A673 (cell line): ENCODE measurements at regions not wholly inside any gene's neighbourhood (a gene's known extent, or its start where the extent isn't known, plus 50 kb on each side); places are given as distances from the start of the nearest gene placed in this dataset.
A peak's percentile ranks its signal among the peaks of the same experiment; 100 is the strongest.

Source experiments
- BruUV-seq: library from RNA; stranded (reverse); fragments of 400-500 nt; replicated peaks from 2 replicates; lab custom pipeline; 2021; lab: Mats Ljungman, UMichigan
- CTCF ChIA-PET: fragments of 300-600 bp; sonication (Branson Sonifier 250); formaldehyde crosslinking; loops from one replicate; lab custom pipeline; 2022; ENCODE audit warnings: antibody characterized with exemption; lab: Charles Lee
- POLR2A ChIA-PET: fragments of 300-600 bp; sonication (Branson Sonifier 250); formaldehyde crosslinking; loops from one replicate; lab custom pipeline; 2022; ENCODE audit warnings: antibody characterized with exemption; ENCODE audit not compliant: low non-redundant PET; lab: Charles Lee
- DNase-seq: peaks from one replicate; pipeline ENCODE4 v3.0.0-alpha.2; 2015; ENCODE audit warnings: low spot score
- H3K27ac ChIP-seq: fragments of 200-600 bp; sonication (generic); 2 replicates; pipeline ENCODE4 v1.5.1; 2016; ENCODE audit warnings: mixed run types, low read depth, mild to moderate bottlenecking, mixed read lengths, antibody characterized with exemption, low read length; ENCODE audit not compliant: poor library complexity, severe bottlenecking
- H3K27me3 ChIP-seq: fragments of 200-600 bp; sonication (generic); replicated peaks from 2 replicates; pipeline ENCODE4 v1.6.1; 2017; ENCODE audit warnings: mixed run types, low read depth, mild to moderate bottlenecking, mixed read lengths, antibody characterized with exemption, low read length; ENCODE audit not compliant: insufficient read depth, poor library complexity
- H3K36me3 ChIP-seq: fragments of 200-600 bp; sonication (generic); 2 replicates; pipeline ENCODE4 v1.6.1; 2016; ENCODE audit warnings: mixed run types, mild to moderate bottlenecking, mixed read lengths, antibody characterized with exemption, low read length; ENCODE audit not compliant: insufficient read depth, poor library complexity, severe bottlenecking
- H3K4me1 ChIP-seq: fragments of 200-600 bp; sonication (generic); 2 replicates; pipeline ENCODE4 v1.6.1; 2017; ENCODE audit warnings: mixed run types, mild to moderate bottlenecking, mixed read lengths, antibody characterized with exemption, low read length; ENCODE audit not compliant: insufficient read depth, poor library complexity, severe bottlenecking
- H3K4me3 ChIP-seq: fragments of 200-600 bp; sonication (generic); 2 replicates; pipeline ENCODE4 v1.5.1; 2016; ENCODE audit warnings: low read depth, mixed run types, mild to moderate bottlenecking, mixed read lengths, low read length; ENCODE audit not compliant: poor library complexity, severe bottlenecking
- H3K9me3 ChIP-seq: fragments of 200-600 bp; sonication (generic); 2 replicates; pipeline ENCODE4 v1.6.1; 2016; ENCODE audit warnings: mixed run types, low read depth, mild to moderate bottlenecking, mixed read lengths, antibody characterized with exemption, low read length; ENCODE audit not compliant: poor library complexity, severe bottlenecking
- CTCF ChIP-seq: fragments of 300-800, 200-600 bp; sonication (generic); conservative IDR thresholded peaks from 2 replicates; pipeline ENCODE4 v1.5.1; 2017; ENCODE audit warnings: low read depth, mild to moderate bottlenecking, antibody characterized with exemption, low read length, moderate library complexity, mixed read lengths
- EZH2 ChIP-seq: fragments of 200-600 bp; sonication (generic); IDR thresholded peaks from 2 replicates; pipeline ENCODE4 v1.6.1; 2017; ENCODE audit warnings: borderline replicate concordance, low read depth, mild to moderate bottlenecking, mixed read lengths, antibody characterized with exemption, low read length; ENCODE audit not compliant: poor library complexity, severe bottlenecking
- intact Hi-C: fragments of 100-400 bp; cut with micrococcal nuclease; formaldehyde crosslinking; loops from one replicate; pipeline ENCODE4 v1.10.0; 2022; ENCODE audit not compliant: unreplicated experiment

GRCh38 chr3:118001380-118001779, 1033.3 kb downstream of the IGSF11 start:
- CTCF ChIA-PET = no interaction called here
- POLR2A ChIA-PET = no interaction called here
- intact Hi-C loops = no loop called here
- Histone ChIP-seq H3K4me3 (no peak overlapping the region), H3K36me3 (no peaks in the 10 kb centered on the region), H3K27me3 (no peaks in the 10 kb centered on the region), H3K9me3 (no peaks in the 10 kb centered on the region), H3K27ac (no peak overlapping the region), H3K4me1 (no peaks in the 10 kb centered on the region)
- no peak for DNase-seq
- BruUV-seq = no TSS peak
- TF ChIP-seq EZH2 = no peak
- no peak for TF ChIP-seq CTCF

DNA sequence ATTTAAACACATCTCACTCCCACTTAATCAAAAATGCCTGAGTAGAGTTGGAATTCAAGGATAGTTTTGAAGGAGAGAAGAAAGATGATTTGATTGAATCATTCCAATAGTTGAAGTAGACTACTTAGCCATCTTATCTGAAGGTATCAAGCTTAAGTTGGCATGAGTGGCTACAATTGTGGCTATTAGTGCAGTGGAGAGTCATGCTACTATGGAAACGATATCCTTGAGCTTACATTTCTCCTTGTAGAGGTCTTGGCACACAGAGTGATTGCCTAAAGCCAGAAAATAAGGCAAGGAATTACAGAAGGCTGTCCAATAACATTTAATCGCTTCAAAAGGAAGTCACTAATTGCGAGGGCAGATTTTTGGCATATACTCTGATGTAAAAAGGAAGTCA, 1022.7 kb downstream of the IGSF11 start:
- peak; percentile 48 for DNase-seq
- no peaks in the 10 kb centered on the region for H3K9me3 ChIP-seq
- H3K27ac ChIP-seq = no peak overlapping the region
- TF ChIP-seq EZH2 (no peak), CTCF (no peak)
- no TSS peak for BruUV-seq
- no peak overlapping the region for H3K4me3 ChIP-seq
- H3K4me1 ChIP-seq = peaks cover 6% of the 10 kb centered on the region
- no peaks in the 10 kb centered on the region for H3K36me3 ChIP-seq
- no peaks in the 10 kb centered on the region for H3K27me3 ChIP-seq
- POLR2A ChIA-PET = no interaction called here
- intact Hi-C loops = no loop called here
- CTCF ChIA-PET = no interaction called here

DNA sequence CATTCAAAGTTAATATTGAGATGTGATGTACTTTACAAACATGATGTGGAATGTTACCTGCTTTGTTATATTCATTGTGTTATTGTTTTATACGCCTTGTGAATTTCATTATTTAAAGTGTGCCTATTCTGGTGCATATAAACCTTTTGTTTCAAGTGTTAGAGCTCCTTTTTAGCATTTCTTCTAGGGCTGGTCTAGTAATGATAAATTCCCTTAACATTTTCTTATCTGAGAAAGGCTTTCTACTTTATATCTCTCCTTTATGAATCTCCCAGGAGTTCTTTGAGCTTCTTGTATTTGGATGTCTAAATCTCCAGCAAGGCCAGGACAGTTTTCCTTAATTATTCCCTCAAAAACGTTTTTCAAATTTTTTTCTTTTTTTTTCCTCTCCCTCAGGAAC, 1005.6 kb downstream of the IGSF11 start:
- no peak overlapping the region for H3K27ac ChIP-seq
- ChIA-PET POLR2A (no interaction called here), CTCF (no interaction called here)
- H3K27me3 ChIP-seq = no peaks in the 10 kb centered on the region
- intact Hi-C loops = no loop called here
- no peaks in the 10 kb centered on the region for H3K4me1 ChIP-seq
- peaks cover 9% of the 10 kb centered on the region for H3K9me3 ChIP-seq
- no peak for DNase-seq
- TF ChIP-seq EZH2 (no peak), CTCF (no peak)
- H3K4me3 ChIP-seq = no peak overlapping the region
- no peaks in the 10 kb centered on the region for H3K36me3 ChIP-seq
- BruUV-seq = no TSS peak
